ENCODE measurements at regions not wholly inside any gene's neighbourhood (a gene's known extent, or its start where the extent isn't known, plus 50 kb on each side); places are given as distances from the start of the nearest gene placed in this dataset.

DNA sequence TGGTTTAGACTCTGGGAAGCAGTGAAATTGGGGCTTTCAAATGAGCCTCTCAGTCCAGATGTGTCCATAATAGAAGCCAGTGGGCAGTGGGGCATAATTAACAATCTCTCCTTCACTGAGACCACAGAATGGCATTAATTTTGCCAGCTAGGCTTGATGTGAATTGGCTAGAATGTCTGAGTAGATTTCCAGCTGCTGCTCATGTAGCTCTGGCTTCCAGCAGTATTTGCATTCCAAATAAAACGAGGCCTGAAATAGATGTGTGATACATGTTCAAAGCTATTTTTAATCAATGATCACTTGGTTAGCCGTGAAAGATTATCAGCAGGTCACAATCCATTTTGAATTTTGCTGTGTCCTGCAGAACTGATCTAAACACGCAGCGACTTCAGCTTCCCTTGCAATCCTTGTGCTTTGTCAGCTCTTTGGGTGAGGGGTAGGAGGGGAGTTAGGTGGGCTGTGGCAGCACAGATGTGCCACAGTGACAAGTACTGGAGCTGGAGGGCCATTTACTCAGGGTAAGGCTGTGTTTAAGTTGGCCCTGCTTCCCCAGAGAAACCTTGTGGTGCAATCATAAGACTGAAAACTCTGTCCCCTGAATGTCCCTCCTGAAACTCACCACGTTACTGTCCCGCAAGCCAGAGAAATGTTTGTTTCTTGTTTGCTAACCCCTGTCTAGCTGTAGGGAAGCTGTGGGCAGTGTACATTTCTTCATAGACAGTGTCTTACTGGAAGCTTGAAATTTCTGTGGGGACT lies 56.9 kb upstream of the TMEM178A start:
- H3K27ac ChIP-seq (ENCODE audit: low read length), result no peak overlapping the region
- H3K27me3 ChIP-seq (ENCODE audit: insufficient read depth, low read length), result no peaks in the 10 kb centered on the region
- H3K9me3 ChIP-seq (ENCODE audit: insufficient read depth, low read depth, low read length), result no peaks in the 10 kb centered on the region
- no peak overlapping the region for H3K9ac ChIP-seq (ENCODE audit: low read depth, low read length)
- no peaks in the 10 kb centered on the region for H3K36me3 ChIP-seq (ENCODE audit: insufficient read depth, low read depth, low read length)
- no peak overlapping the region for H3K4me3 ChIP-seq (ENCODE audit: low read length)
- H3K4me1 ChIP-seq (ENCODE audit: insufficient read depth, low read length), result peaks cover 21% of the 10 kb centered on the region

DNA sequence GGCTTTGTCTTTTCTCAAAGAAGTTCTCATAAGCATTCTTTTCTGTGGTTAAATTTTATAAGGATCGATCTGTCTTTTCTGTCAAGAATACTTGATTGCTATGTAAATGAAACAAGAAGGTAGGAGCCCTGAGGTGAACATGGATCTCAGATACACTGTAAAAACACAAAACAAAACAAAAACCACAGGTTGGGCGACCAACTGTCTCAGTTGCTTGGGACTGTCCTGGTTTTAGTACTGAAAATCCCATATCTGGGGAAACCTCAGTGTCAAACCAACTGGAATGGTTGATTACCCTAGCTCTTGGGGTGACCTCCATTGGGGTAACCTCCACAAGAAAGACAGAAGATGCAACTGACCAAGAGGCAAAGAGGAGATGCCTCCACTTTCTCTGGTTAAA lies 55.8 kb upstream of the TMEM178A start:
- Histone ChIP-seq H3K27ac (ENCODE audit: low read length) (no peak overlapping the region), H3K27me3 (ENCODE audit: insufficient read depth, low read length) (no peaks in the 10 kb centered on the region), H3K36me3 (ENCODE audit: insufficient read depth, low read depth, low read length) (no peaks in the 10 kb centered on the region), H3K4me3 (ENCODE audit: low read length) (no peak overlapping the region), H3K9me3 (ENCODE audit: insufficient read depth, low read depth, low read length) (no peaks in the 10 kb centered on the region), H3K4me1 (ENCODE audit: insufficient read depth, low read length) (peaks cover 21% of the 10 kb centered on the region), H3K9ac (ENCODE audit: low read depth, low read length) (no peak overlapping the region)

DNA sequence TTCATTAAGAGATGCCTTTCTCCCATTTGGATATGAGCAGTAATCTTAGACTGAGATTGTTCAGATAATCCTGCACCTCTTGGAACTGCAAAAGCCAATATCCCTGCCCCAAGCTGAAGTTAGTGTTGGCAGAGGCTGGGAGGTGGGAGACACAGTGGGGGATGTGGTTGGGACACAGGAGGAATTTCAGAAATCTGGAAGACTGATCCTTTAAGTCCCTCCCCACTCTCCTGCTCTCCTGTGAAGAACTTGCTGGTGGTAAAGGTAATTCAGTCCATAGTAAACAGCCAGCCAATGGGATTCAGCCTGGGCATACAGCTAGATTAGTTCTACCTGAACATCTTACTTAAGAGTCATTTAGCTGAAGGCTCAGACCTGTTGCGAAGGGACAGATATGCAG lies 50.0 kb upstream of the TMEM178A start:
- no peak overlapping the region for H3K4me3 ChIP-seq (ENCODE audit: low read length)
- H3K36me3 ChIP-seq (ENCODE audit: insufficient read depth, low read depth, low read length), result no peaks in the 10 kb centered on the region

More for the DNA sequence above, 50.0 kb upstream of the TMEM178A start:
- no peaks in the 10 kb centered on the region for H3K27me3 ChIP-seq (ENCODE audit: insufficient read depth, low read length)
- no peaks in the 10 kb centered on the region for H3K9me3 ChIP-seq (ENCODE audit: insufficient read depth, low read depth, low read length)
- H3K27ac ChIP-seq (ENCODE audit: low read length), result no peak overlapping the region
- H3K9ac ChIP-seq (ENCODE audit: low read depth, low read length), result no peak overlapping the region
- H3K4me1 ChIP-seq (ENCODE audit: insufficient read depth, low read length), result no peaks in the 10 kb centered on the region

Data from iPS-20b (cell line).